ENCODE measurements at regions not wholly inside any gene's neighbourhood (a gene's known extent, or its start where the extent isn't known, plus 50 kb on each side); places are given as distances from the start of the nearest gene placed in this dataset.

GRCh38 chr2:144830543-144830942 lies 310.6 kb upstream of the ZEB2 start:
- no peak for TF ChIP-seq POLR2A (IDR thresholded peaks at IDR 0.05)
- no peak for TF ChIP-seq CTCF (IDR thresholded peaks at IDR 0.05)

All from uterus (tissue), 2 donors.